PFSK-1 (cell line): ENCODE measurements at regions not wholly inside any gene's neighbourhood (a gene's known extent, or its start where the extent isn't known, plus 50 kb on each side); places are given as distances from the start of the nearest gene placed in this dataset.

Experiments
- FOXP2 ChIP-seq: optimal IDR thresholded peaks from 2 replicates; pipeline ENCODE3; 2011; ENCODE audit warnings: borderline replicate concordance, control low read depth, inconsistent platforms; ENCODE audit not compliant: insufficient read depth; ENCODE audit errors: extremely low read length, extremely low read depth
- POLR2AphosphoS5 ChIP-seq: IDR thresholded peaks from 2 replicates; pipeline ENCODE4 v1.6.1; 2012; ENCODE audit warnings: low read depth, mild to moderate bottlenecking, control low read depth, low read length, moderate library complexity
- SIN3A ChIP-seq: IDR thresholded peaks from 2 replicates; pipeline ENCODE4 v1.6.1; 2012; ENCODE audit warnings: mild to moderate bottlenecking, low read length, moderate library complexity, borderline replicate concordance; ENCODE audit not compliant: insufficient read depth
- TAF1 ChIP-seq: IDR thresholded peaks from 2 replicates; pipeline ENCODE4 v1.6.1; 2012; ENCODE audit warnings: low read length, control low read depth, borderline replicate concordance; ENCODE audit not compliant: insufficient read depth
- TF ChIP-seq, protein P1 (sequence below), 2 experiments: IDR thresholded peaks; 2 replicates each; pipeline versions ENCODE4 v1.6.1 to v1.8.0; 2011 to 2012; ENCODE audit warnings: low read depth in 2 of 2, low read length in 2 of 2, control low read depth in 1 of 2, inconsistent platforms in 1 of 2, mild to moderate bottlenecking in 1 of 2, moderate library complexity in 1 of 2; ENCODE audit not compliant: insufficient read depth in 1 of 2

DNA sequence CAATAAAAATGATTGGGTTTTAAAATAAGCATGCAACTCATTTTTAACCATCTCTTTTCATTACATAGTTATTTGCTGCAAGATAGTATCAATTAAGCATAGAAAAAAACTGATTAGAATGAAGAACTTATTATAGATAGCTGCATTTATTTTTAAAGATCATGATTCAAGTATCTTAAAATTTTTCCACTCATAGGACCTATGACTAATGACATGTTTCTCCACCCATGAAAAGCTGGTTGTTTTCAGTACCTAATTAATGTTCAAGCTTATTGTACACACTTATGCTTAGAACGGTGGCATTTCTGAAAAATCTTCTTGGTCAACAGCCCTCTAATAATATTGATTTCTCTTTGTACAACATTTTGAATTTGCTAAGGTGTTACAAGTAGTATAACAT is 193.5 kb upstream of the PITX2 start:
- TF ChIP-seq FOXP2: no peak
- no peak for TF ChIP-seq SIN3A
- TF ChIP-seq POLR2AphosphoS5: no peak
- TF ChIP-seq, protein P1, sequence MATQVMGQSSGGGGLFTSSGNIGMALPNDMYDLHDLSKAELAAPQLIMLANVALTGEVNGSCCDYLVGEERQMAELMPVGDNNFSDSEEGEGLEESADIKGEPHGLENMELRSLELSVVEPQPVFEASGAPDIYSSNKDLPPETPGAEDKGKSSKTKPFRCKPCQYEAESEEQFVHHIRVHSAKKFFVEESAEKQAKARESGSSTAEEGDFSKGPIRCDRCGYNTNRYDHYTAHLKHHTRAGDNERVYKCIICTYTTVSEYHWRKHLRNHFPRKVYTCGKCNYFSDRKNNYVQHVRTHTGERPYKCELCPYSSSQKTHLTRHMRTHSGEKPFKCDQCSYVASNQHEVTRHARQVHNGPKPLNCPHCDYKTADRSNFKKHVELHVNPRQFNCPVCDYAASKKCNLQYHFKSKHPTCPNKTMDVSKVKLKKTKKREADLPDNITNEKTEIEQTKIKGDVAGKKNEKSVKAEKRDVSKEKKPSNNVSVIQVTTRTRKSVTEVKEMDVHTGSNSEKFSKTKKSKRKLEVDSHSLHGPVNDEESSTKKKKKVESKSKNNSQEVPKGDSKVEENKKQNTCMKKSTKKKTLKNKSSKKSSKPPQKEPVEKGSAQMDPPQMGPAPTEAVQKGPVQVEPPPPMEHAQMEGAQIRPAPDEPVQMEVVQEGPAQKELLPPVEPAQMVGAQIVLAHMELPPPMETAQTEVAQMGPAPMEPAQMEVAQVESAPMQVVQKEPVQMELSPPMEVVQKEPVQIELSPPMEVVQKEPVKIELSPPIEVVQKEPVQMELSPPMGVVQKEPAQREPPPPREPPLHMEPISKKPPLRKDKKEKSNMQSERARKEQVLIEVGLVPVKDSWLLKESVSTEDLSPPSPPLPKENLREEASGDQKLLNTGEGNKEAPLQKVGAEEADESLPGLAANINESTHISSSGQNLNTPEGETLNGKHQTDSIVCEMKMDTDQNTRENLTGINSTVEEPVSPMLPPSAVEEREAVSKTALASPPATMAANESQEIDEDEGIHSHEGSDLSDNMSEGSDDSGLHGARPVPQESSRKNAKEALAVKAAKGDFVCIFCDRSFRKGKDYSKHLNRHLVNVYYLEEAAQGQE (IDR thresholded peaks at IDR 0.05; ENCODE audit: insufficient read depth in 1 of 2, low read depth in 2 of 2, low read length in 2 of 2): no peak
- TF ChIP-seq TAF1: no peak

DNA sequence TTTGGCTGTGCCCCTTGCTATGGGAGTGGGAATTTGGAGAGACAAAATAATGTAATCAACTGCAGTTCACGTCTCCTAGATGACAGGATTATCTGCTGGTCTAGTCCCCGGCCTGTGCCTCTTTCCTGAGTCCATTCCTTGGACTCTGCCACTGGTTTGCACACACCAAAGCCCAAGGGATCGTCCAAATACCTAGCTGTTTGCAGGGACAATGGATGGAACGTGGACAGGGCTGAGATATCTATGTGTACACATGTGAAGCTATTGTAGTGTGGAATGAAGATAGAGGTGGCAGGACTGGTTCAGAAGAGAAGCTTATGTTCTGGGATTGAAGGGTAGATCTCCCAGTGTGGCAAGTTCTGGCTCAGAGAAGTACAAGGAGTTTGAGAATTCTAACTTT is 198.3 kb upstream of the PITX2 start:
- TF ChIP-seq SIN3A: no peak
- TF ChIP-seq, protein P1 (IDR thresholded peaks at IDR 0.05; ENCODE audit: insufficient read depth in 1 of 2, low read depth in 2 of 2, low read length in 2 of 2): no peak
- no peak for TF ChIP-seq POLR2AphosphoS5
- TF ChIP-seq TAF1: no peak
- TF ChIP-seq FOXP2: no peak

DNA sequence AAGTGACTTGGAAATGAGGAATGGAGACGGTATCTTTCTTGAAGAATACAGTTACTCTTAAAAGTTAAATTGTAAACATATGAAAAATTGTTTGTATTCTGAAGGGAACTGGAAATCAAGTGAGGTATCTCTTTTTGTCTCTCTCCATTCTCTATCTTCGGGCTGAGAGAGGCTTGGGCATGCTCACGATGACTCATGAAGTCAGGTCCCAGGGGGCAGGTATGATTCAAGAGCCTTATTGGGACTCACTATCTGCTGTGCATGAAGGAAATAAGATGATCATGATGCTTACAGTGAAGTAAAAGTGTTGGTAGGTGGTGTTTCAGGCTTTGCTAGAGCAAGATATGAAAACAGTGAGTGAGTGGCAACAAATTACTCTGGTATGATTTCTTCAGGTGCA is 200.4 kb upstream of the PITX2 start:
- TF ChIP-seq, protein P1 (IDR thresholded peaks at IDR 0.05; ENCODE audit: insufficient read depth in 1 of 2, low read depth in 2 of 2, low read length in 2 of 2): no peak
- TF ChIP-seq SIN3A (no peak), FOXP2 (no peak), POLR2AphosphoS5 (no peak), TAF1 (no peak)

DNA sequence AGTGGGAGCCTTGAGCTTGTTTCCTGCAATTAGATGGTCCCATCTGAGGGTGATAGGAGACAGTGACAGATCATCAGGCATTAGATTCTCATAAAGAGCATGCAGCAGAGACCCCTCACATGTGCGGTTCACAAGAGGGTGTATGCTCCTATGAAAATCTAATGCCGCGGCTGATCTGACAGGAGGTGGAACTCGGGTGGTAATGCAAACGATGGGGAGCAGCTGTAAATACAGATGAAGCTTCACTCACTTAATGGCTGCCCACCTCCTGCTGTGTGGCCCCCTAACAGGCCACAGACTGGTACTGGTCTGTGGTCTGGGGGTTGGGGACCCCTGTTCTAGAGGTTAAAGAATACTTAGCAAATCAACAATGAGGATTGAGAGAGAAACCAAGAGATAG is 201.5 kb upstream of the PITX2 start:
- TF ChIP-seq FOXP2: no peak
- no peak for TF ChIP-seq POLR2AphosphoS5
- no peak for TF ChIP-seq TAF1
- TF ChIP-seq, protein P1 (IDR thresholded peaks at IDR 0.05; ENCODE audit: insufficient read depth in 1 of 2, low read depth in 2 of 2, low read length in 2 of 2): no peak
- no peak for TF ChIP-seq SIN3A

DNA sequence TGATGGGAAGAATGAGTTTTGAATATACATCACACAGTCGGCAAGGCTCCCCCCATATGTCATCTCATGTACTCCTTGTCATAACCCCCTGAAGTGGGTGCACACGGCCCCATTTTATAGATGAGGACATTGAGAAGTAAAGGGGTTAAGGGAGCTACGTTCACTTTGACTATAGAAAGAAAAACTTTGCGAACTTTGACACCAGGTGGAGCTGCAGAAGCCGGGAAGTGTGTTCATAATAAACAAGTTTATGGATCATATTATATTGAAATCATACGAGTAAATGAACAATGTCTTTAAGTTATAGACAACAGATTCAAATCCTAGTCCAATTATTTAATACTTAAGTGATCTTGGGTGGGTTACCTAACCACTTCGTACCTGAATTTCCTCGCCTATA is 203.8 kb upstream of the PITX2 start:
- TF ChIP-seq POLR2AphosphoS5 (no peak), SIN3A (no peak)
- TF ChIP-seq, protein P1 (IDR thresholded peaks at IDR 0.05; ENCODE audit: insufficient read depth in 1 of 2, low read depth in 2 of 2, low read length in 2 of 2): no peak
